HepG2 (cell line): ENCODE measurements at regions not wholly inside any gene's neighbourhood (a gene's known extent, or its start where the extent isn't known, plus 50 kb on each side); places are given as distances from the start of the nearest gene placed in this dataset.
A peak's percentile ranks its signal among the peaks of the same experiment; 100 is the strongest.
"Not testable (repeated sequence)": the region's sequence is repeated elsewhere in the genome, so short reads cannot be mapped to it uniquely, and the experiment has no call there.

Experiments used
- ATAC-seq: fragments of 200-7000 bp; cut with Tn5 transposase; 3 replicates; pipeline ENCODE4 v1.9.1; 2020; ENCODE audit warnings: mild to moderate bottlenecking, moderate library complexity
- BruUV-seq: library from RNA; stranded (reverse); fragments of 400-500 nt; replicated peaks from 2 replicates; lab custom pipeline; 2021; lab: Mats Ljungman, UMichigan
- CTCF ChIA-PET: fragments of 300-600 bp; formaldehyde crosslinking; extraction: SDS; loops from one replicate; lab custom pipeline; 2021; ENCODE audit warnings: low total read pairs, inconsistent platforms, low intra/inter-chr PET ratio; lab: Yijun Ruan, JAX
- POLR2A ChIA-PET: fragments of 350-600 bp; sonication (Branson Sonifier 250); formaldehyde crosslinking; loops from one replicate; lab custom pipeline; 2020; ENCODE audit warnings: antibody characterized with exemption, inconsistent platforms; lab: Yijun Ruan, JAX
- DNase-seq: peaks from one replicate; pipeline ENCODE4 v3.0.0-alpha.2; 2015; ENCODE audit warnings: low spot score
- FAIRE-seq: peaks from 3 replicates; lab custom pipeline; 2011; peaks lifted over from hg19 to GRCh38; lab: Jason Lieb, UNC
- H2AFZ ChIP-seq: one replicate; pipeline ENCODE4 v1.6.1; 2011; ENCODE audit warnings: low read length, inconsistent platforms
- H3K27ac ChIP-seq: fragments of 300-600 bp; 3 replicates; pipeline ENCODE4 v1.8.0; 2011; ENCODE audit warnings: mixed run types, mild to moderate bottlenecking, mixed read lengths, low read length, inconsistent platforms; ENCODE audit not compliant: insufficient read depth; ENCODE audit errors: extremely low read length
- H3K27me3 ChIP-seq, 2 experiments: fragments of 200-600 bp in 1 of 2; 2 replicates in 1 of 2; 3 replicates in 1 of 2; pipeline versions ENCODE4 v1.6.0 to v1.8.0; 2011; ENCODE audit warnings: low read length in 2 of 2, mild to moderate bottlenecking in 2 of 2, moderate library complexity in 2 of 2, inconsistent platforms in 1 of 2; ENCODE audit not compliant: insufficient read depth in 2 of 2, control insufficient read depth in 1 of 2
- H3K36me3 ChIP-seq, 2 experiments: fragments of 200-600 bp in 1 of 2; replicated peaks in 1 of 2; 2 replicates in 1 of 2; 3 replicates in 1 of 2; pipeline versions ENCODE4 v1.5.1 to v1.8.0; 2011; ENCODE audit warnings: low read length in 2 of 2, inconsistent platforms in 1 of 2; ENCODE audit not compliant: insufficient read depth in 2 of 2, control insufficient read depth in 1 of 2
- H3K4me1 ChIP-seq: 2 replicates; pipeline ENCODE4 v1.5.1; 2012; ENCODE audit warnings: low read length, inconsistent platforms; ENCODE audit not compliant: insufficient read depth
- H3K4me2 ChIP-seq: 2 replicates; pipeline ENCODE4 v1.6.0; 2011; ENCODE audit warnings: low read depth, low read length, inconsistent platforms
- H3K4me3 ChIP-seq, 3 experiments: fragments of 200-600 bp in 1 of 3; sonication (generic), shearing (Covaris generic) in 1 of 3; replicated peaks in 1 of 3; 2 replicates each; pipeline ENCODE4 v1.5.1; 2011 to 2016; ENCODE audit warnings: low read length in 3 of 3, inconsistent platforms in 2 of 3, low read depth in 2 of 3, mild to moderate bottlenecking in 2 of 3, control low read depth in 1 of 3, mixed read lengths in 1 of 3; ENCODE audit not compliant: insufficient read depth in 1 of 3
- H3K79me2 ChIP-seq: one replicate; pipeline ENCODE4 v1.6.1; 2011; ENCODE audit warnings: low read length, inconsistent platforms; ENCODE audit not compliant: insufficient read depth
- H3K9ac ChIP-seq: 2 replicates; pipeline ENCODE4 v1.6.0; 2011; ENCODE audit warnings: mild to moderate bottlenecking, low read depth, low read length, inconsistent platforms; ENCODE audit not compliant: insufficient read depth
- H3K9me3 ChIP-seq: 2 replicates; pipeline ENCODE4 v1.5.1; 2012; ENCODE audit warnings: mild to moderate bottlenecking, low read length
- H4K20me1 ChIP-seq: 2 replicates; pipeline ENCODE4 v1.6.0; 2011; ENCODE audit warnings: inconsistent platforms, mild to moderate bottlenecking, low read length, moderate library complexity; ENCODE audit not compliant: insufficient read depth
- GTF3A ChIP-seq: sonication (generic); formaldehyde crosslinking; conservative IDR thresholded peaks from 2 replicates; pipeline ENCODE4 v1.4.0; 2020; ENCODE audit warnings: mild to moderate bottlenecking, missing genetic modification reagents
- GZF1 ChIP-seq: sonication (generic); formaldehyde crosslinking; IDR thresholded peaks from 2 replicates; pipeline ENCODE4 v1.5.1; 2020; ENCODE audit warnings: mild to moderate bottlenecking, missing genetic modification reagents
- MEF2D ChIP-seq: sonication (generic); formaldehyde crosslinking; IDR thresholded peaks from 2 replicates; pipeline ENCODE4 v1.5.1; 2020; ENCODE audit warnings: mild to moderate bottlenecking, missing genetic modification reagents
- MIXL1 ChIP-seq: IDR thresholded peaks from 2 replicates; pipeline ENCODE4 v1.6.1; 2016
- RBAK ChIP-seq: sonication (generic); formaldehyde crosslinking; IDR thresholded peaks from 2 replicates; pipeline ENCODE4 v1.5.1; 2020; ENCODE audit warnings: mild to moderate bottlenecking, missing genetic modification reagents
- SIX1 ChIP-seq: sonication (generic); formaldehyde crosslinking; IDR thresholded peaks from 2 replicates; pipeline ENCODE4 v1.4.0; 2020; ENCODE audit warnings: missing genetic modification reagents, borderline replicate concordance
- ZBTB7B ChIP-seq: sonication (generic); formaldehyde crosslinking; IDR thresholded peaks from 2 replicates; pipeline ENCODE4 v1.4.0; 2020; ENCODE audit warnings: missing genetic modification reagents
- ZNF3 ChIP-seq: IDR thresholded peaks from 2 replicates; pipeline ENCODE4 v1.7.0; 2017; ENCODE audit warnings: inconsistent platforms
- ZNF564 ChIP-seq: sonication (generic); formaldehyde crosslinking; IDR thresholded peaks from 2 replicates; pipeline ENCODE4 v1.8.1; 2023; ENCODE audit warnings: mild to moderate bottlenecking, missing genetic modification reagents
- WGBS: methylation state at CpG from one replicate; pipeline ENCODE4 v1.1.6; 2017; ENCODE audit warnings: low lambda C conversion rate; 5-methylcytosine and 5-hydroxymethylcytosine counted together
- in situ Hi-C: cut with HindIII; loops from 2 replicates; pipeline ENCODE4 v1.10.0; 2017; ENCODE audit warnings: low pct_unique_long_range_greater_than_20kb; ENCODE audit not compliant: extremely low pct_ligation_motif_present
- intact Hi-C: fragments of 100-400 bp; cut with micrococcal nuclease; formaldehyde crosslinking; loops from one replicate; pipeline ENCODE4 v1.10.0; 2022; ENCODE audit not compliant: unreplicated experiment
- TF ChIP-seq, protein P1 (sequence below): IDR thresholded peaks from 2 replicates; pipeline ENCODE4 v1.6.1; 2016; ENCODE audit warnings: mild to moderate bottlenecking
- TF ChIP-seq, protein P2 (sequence below), 2 experiments: fragments of 450-650 bp in 1 of 2; sonication (generic) in 1 of 2; formaldehyde crosslinking; IDR thresholded peaks; 2 replicates each; pipeline versions ENCODE4 v1.5.0 to v1.8.0; 2020 to 2022; ENCODE audit warnings: mild to moderate bottlenecking in 1 of 2, missing genetic modification reagents in 1 of 2
- TF ChIP-seq, protein P3 (sequence below): sonication (generic); formaldehyde crosslinking; IDR thresholded peaks from 2 replicates; pipeline ENCODE4 v1.4.0; 2020; ENCODE audit warnings: missing genetic modification reagents

DNA sequence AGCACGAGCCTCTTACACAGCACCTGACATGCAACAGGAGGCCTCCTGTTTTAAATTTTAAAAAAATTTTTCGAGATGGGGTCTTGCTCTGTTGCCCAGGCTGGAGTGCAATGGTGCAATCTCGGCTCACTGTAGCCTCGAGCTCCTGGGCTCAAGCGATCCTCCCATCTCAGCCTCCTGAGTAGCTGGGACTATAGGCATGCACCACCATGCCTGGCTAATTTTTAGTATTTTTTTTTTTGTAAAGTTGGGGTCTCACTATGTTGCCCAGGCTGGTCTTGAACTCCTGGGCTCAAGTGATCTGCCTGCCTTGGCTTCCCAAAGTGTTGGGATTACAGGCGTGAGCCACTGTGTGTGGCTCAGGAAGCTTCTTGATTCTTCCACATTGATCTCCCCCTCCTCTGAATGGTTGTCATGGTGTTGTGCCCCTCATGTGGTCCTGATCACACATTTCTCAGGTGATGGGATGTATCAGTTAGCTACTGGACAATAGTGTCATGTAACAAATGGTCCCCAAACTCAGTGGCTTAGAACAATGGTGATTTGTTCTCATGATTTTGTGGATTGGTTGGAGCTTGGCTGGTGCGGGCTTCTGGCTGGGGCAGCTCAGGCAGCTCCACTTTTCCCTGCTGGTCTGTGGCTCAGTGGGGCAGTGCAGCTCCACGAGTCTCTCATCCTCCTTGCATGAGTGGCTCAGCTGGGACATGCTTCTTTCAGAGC lies 81.0 kb downstream of the RPS6KA4 start:
- H2AFZ ChIP-seq, BruUV-seq, H3K4me3 ChIP-seq, H3K4me1 ChIP-seq, H3K79me2 ChIP-seq, DNase-seq, FAIRE-seq, H3K27ac ChIP-seq, H4K20me1 ChIP-seq: not testable (repeated sequence)
- 19% methylated on average over 8 of the region's 8 CpGs for WGBS
- TF ChIP-seq RBAK (CRISPR knock-in tag) = peak; percentile 88
- TF ChIP-seq, all 625 proteins: peak for 1; not testable (repeated sequence) for 624
- in situ Hi-C loops = loop anchor here (10.0 kb wide), 1 partner anchor 215 kb away; no protein-coding TSS in a partner anchor
- H3K36me3 ChIP-seq, H3K9ac ChIP-seq, intact Hi-C loops, H3K9me3 ChIP-seq, H3K4me2 ChIP-seq, CTCF ChIA-PET, POLR2A ChIA-PET, ATAC-seq: not testable (repeated sequence)
- H3K27me3 ChIP-seq = peaks cover 10 to 68% of the 10 kb centered on the region in 2 experiments; a peak in 4 of 5 replicates

DNA sequence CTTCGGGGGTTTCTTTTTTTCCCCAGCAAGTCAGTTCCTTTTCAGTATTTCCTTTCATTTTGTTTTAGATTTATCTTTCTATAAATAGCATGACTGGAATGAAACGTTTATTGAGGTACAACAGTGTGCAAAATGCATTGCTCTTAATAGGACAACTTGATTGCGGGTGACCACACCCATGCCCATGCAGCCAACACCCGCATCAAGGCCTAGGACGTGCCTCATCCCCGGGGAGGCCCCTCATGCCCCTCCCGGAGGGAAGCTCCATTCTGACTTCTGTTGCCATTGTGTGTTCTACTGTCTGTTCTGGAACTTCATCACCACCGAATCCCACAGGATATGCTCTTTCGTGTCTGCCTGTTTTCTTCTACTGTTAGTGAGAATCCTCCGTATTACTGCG lies 82.2 kb downstream of the RPS6KA4 start:
- Histone ChIP-seq H3K79me2 (no peaks in the 10 kb centered on the region), H3K4me3 (no peak overlapping the region), H3K4me1 (no peaks in the 10 kb centered on the region), H3K9ac (no peak overlapping the region), H3K9me3 (no peaks in the 10 kb centered on the region), H4K20me1 (no peaks in the 10 kb centered on the region), H3K27ac (no peak overlapping the region), H2AFZ (no peak overlapping the region), H3K27me3 (peaks cover 11 to 62% of the 10 kb centered on the region in 2 experiments; a peak in 4 of 5 replicates), H3K4me2 (no peak overlapping the region), H3K36me3 (no peaks in the 10 kb centered on the region)
- ATAC-seq = no peak
- no peak for DNase-seq
- intact Hi-C loops = no loop called here
- ChIA-PET CTCF (no interaction called here), POLR2A (no interaction called here)
- no TSS peak for BruUV-seq
- WGBS = 22% methylated on average over 11 of the region's 11 CpGs
- no peak for FAIRE-seq
- in situ Hi-C loops = loop anchor here (10.0 kb wide), 1 partner anchor 214 kb away; no protein-coding TSS in a partner anchor
- TF ChIP-seq MIXL1 (no peak), ZNF564 (CRISPR knock-in tag) (no peak), MEF2D (no peak), GTF3A (no peak), ZBTB7B (CRISPR knock-in tag) (no peak), ZNF3 (CRISPR knock-in tag) (no peak), SIX1 (CRISPR knock-in tag) (no peak), GZF1 (CRISPR knock-in tag) (no peak)
- TF ChIP-seq, protein P1, sequence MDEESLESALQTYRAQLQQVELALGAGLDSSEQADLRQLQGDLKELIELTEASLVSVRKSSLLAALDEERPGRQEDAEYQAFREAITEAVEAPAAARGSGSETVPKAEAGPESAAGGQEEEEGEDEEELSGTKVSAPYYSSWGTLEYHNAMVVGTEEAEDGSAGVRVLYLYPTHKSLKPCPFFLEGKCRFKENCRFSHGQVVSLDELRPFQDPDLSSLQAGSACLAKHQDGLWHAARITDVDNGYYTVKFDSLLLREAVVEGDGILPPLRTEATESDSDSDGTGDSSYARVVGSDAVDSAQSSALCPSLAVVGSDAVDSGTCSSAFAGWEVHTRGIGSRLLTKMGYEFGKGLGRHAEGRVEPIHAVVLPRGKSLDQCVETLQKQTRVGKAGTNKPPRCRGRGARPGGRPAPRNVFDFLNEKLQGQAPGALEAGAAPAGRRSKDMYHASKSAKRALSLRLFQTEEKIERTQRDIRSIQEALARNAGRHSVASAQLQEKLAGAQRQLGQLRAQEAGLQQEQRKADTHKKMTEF (CRISPR knock-in tag) = no peak
- TF ChIP-seq, protein P2, sequence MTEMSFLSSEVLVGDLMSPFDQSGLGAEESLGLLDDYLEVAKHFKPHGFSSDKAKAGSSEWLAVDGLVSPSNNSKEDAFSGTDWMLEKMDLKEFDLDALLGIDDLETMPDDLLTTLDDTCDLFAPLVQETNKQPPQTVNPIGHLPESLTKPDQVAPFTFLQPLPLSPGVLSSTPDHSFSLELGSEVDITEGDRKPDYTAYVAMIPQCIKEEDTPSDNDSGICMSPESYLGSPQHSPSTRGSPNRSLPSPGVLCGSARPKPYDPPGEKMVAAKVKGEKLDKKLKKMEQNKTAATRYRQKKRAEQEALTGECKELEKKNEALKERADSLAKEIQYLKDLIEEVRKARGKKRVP (CRISPR knock-in tag; IDR thresholded peaks at IDR 0.05) = no peak
- TF ChIP-seq, protein P3, sequence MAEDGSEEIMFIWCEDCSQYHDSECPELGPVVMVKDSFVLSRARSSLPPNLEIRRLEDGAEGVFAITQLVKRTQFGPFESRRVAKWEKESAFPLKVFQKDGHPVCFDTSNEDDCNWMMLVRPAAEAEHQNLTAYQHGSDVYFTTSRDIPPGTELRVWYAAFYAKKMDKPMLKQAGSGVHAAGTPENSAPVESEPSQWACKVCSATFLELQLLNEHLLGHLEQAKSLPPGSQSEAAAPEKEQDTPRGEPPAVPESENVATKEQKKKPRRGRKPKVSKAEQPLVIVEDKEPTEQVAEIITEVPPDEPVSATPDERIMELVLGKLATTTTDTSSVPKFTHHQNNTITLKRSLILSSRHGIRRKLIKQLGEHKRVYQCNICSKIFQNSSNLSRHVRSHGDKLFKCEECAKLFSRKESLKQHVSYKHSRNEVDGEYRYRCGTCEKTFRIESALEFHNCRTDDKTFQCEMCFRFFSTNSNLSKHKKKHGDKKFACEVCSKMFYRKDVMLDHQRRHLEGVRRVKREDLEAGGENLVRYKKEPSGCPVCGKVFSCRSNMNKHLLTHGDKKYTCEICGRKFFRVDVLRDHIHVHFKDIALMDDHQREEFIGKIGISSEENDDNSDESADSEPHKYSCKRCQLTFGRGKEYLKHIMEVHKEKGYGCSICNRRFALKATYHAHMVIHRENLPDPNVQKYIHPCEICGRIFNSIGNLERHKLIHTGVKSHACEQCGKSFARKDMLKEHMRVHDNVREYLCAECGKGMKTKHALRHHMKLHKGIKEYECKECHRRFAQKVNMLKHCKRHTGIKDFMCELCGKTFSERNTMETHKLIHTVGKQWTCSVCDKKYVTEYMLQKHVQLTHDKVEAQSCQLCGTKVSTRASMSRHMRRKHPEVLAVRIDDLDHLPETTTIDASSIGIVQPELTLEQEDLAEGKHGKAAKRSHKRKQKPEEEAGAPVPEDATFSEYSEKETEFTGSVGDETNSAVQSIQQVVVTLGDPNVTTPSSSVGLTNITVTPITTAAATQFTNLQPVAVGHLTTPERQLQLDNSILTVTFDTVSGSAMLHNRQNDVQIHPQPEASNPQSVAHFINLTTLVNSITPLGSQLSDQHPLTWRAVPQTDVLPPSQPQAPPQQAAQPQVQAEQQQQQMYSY (CRISPR knock-in tag) = no peak
